B cell (primary cell): ENCODE measurements at regions not wholly inside any gene's neighbourhood (a gene's known extent, or its start where the extent isn't known, plus 50 kb on each side); places are given as distances from the start of the nearest gene placed in this dataset.

ENCODE experiments used
- ATAC-seq: fragments of 200-7000 bp; cut with Tn5 transposase; one replicate; pipeline ENCODE4 v1.10.0; 2021; ENCODE audit warnings: low read depth, mild to moderate bottlenecking, moderate number of reproducible peaks, moderate library complexity
- CTCF ChIA-PET: fragments of 350-600 bp; sonication (Branson Sonifier 250); formaldehyde crosslinking; loops from one replicate; lab custom pipeline; 2021; ENCODE audit warnings: antibody characterized with exemption, inconsistent platforms; lab: Charles Lee
- POLR2A ChIA-PET: fragments of 350-600 bp; sonication (Branson Sonifier 250); formaldehyde crosslinking; loops from one replicate; lab custom pipeline; 2021; ENCODE audit warnings: antibody characterized with exemption; lab: Charles Lee
- DNase-seq: peaks from one replicate; pipeline ENCODE4 v3.0.0; 2013
- H2AFZ ChIP-seq: 2 replicates; pipeline ENCODE4 v1.6.1; 2012; ENCODE audit warnings: mild to moderate bottlenecking, low read depth, low read length; ENCODE audit not compliant: insufficient read depth, poor library complexity, severe bottlenecking
- H3K27ac ChIP-seq, 2 donors: 1 replicate in 1 of 2; 2 replicates in 1 of 2; pipeline ENCODE4 v1.5.1; 2012 to 2013; ENCODE audit warnings: low read length in 2 of 2, mild to moderate bottlenecking in 2 of 2, moderate library complexity in 1 of 2
- H3K27me3 ChIP-seq, 4 experiments: fragments of 200-600 bp in 1 of 4; sonication (generic) in 1 of 4; replicated peaks in 1 of 4; 1 replicate in 2 of 4; 2 replicates in 2 of 4; pipeline versions ENCODE4 v1.6.1 to v1.7.0; 2013 to 2016; ENCODE audit warnings: low read length in 3 of 4, mild to moderate bottlenecking in 2 of 4, mixed read lengths in 1 of 4, moderate library complexity in 1 of 4; ENCODE audit not compliant: insufficient read depth in 4 of 4, control insufficient read depth in 3 of 4; ENCODE audit errors: control extremely low read depth in 1 of 4
- H3K36me3 ChIP-seq, 2 experiments: replicated peaks in 1 of 2; 1 replicate in 1 of 2; 2 replicates in 1 of 2; pipeline versions ENCODE4 v1.6.1 to v1.7.1; 2013; ENCODE audit warnings: low read length in 1 of 2; ENCODE audit not compliant: insufficient read depth in 2 of 2, control insufficient read depth in 1 of 2; ENCODE audit errors: control extremely low read depth in 1 of 2, extremely low read depth in 1 of 2
- H3K4me1 ChIP-seq, 2 donors: fragments of 200-600 bp in 1 of 2; sonication (generic) in 1 of 2; 1 replicate in 1 of 2; 2 replicates in 1 of 2; pipeline versions ENCODE4 v1.5.1 to v1.6.1; 2013 to 2017; ENCODE audit warnings: low read length in 2 of 2; ENCODE audit not compliant: control insufficient read depth in 2 of 2, insufficient read depth in 2 of 2
- H3K4me2 ChIP-seq: replicated peaks from 2 replicates; pipeline ENCODE3; 2012; ENCODE audit warnings: mild to moderate bottlenecking, low read depth, low read length; ENCODE audit not compliant: poor library complexity, severe bottlenecking
- H3K4me3 ChIP-seq, 5 experiments: fragments of 200-600 bp in 1 of 5; sonication (generic) in 1 of 5; 1 replicate in 3 of 5; 2 replicates in 2 of 5; pipeline versions ENCODE4 v1.5.1 to v1.7.0; 2011 to 2016; ENCODE audit warnings: low read length in 4 of 5, mild to moderate bottlenecking in 4 of 5, low read depth in 2 of 5, control low read depth in 1 of 5, moderate library complexity in 1 of 5; ENCODE audit not compliant: insufficient read depth in 1 of 5; ENCODE audit errors: control extremely low read depth in 1 of 5, extremely low read depth in 1 of 5
- H3K79me2 ChIP-seq: fragments of 200-600 bp; sonication (generic); one replicate; pipeline ENCODE4 v1.6.0; 2016; ENCODE audit warnings: low read length; ENCODE audit not compliant: control insufficient read depth, insufficient read depth
- H3K9ac ChIP-seq: fragments of 200-600 bp; sonication (generic); 2 replicates; pipeline ENCODE4 v1.6.1; 2017; ENCODE audit warnings: mild to moderate bottlenecking, low read length, moderate library complexity
- H3K9me3 ChIP-seq, 3 donors: one replicate each; pipeline versions ENCODE4 v1.6.1 to v1.7.1; 2013; ENCODE audit warnings: low read length in 2 of 3; ENCODE audit not compliant: control insufficient read depth in 2 of 3, insufficient read depth in 1 of 3; ENCODE audit errors: control extremely low read depth in 1 of 3
- H4K20me1 ChIP-seq: 2 replicates; pipeline ENCODE4 v1.6.0; 2012; ENCODE audit warnings: mild to moderate bottlenecking, low read length; ENCODE audit not compliant: insufficient read depth, control insufficient read depth, poor library complexity, severe bottlenecking
- H3K27ac Mint-ChIP-seq: one replicate; pipeline ENCODE4 v1.8.0; 2021; ENCODE audit warnings: mixed read lengths
- H3K27me3 Mint-ChIP-seq: one replicate; pipeline ENCODE4 v1.8.0; 2021; ENCODE audit warnings: mixed read lengths
- H3K4me1 Mint-ChIP-seq: one replicate; pipeline ENCODE4 v1.8.0; 2021; ENCODE audit warnings: mixed read lengths
- H3K4me3 Mint-ChIP-seq: one replicate; pipeline ENCODE4 v1.8.0; 2021; ENCODE audit warnings: mixed read lengths
- H3K9me3 Mint-ChIP-seq: one replicate; pipeline ENCODE4 v1.8.0; 2022; ENCODE audit warnings: mixed read lengths; ENCODE audit not compliant: insufficient read depth
- EZH2 ChIP-seq: IDR thresholded peaks from 2 replicates; pipeline ENCODE4 v1.6.1; 2012; ENCODE audit warnings: borderline replicate concordance, low read depth, mild to moderate bottlenecking, moderate library complexity, low read length; ENCODE audit not compliant: insufficient read depth, poor library complexity, severe bottlenecking
- WGBS: methylation state at CpG from one replicate; pipeline ENCODE4 v1.1.5; 2013; ENCODE audit warnings: missing lambda C conversion rate; ENCODE audit not compliant: insufficient coverage; 5-methylcytosine and 5-hydroxymethylcytosine counted together
- intact Hi-C: fragments of 100-400 bp; cut with micrococcal nuclease; formaldehyde crosslinking; loops from one replicate; pipeline ENCODE4 v1.10.0; 2022
- TF ChIP-seq, protein P1 (sequence below): fragments of 200-600 bp; IDR thresholded peaks from one replicate; pipeline ENCODE4 v1.8.0; 2022; ENCODE audit warnings: antibody characterized with exemption, mild to moderate bottlenecking

DNA sequence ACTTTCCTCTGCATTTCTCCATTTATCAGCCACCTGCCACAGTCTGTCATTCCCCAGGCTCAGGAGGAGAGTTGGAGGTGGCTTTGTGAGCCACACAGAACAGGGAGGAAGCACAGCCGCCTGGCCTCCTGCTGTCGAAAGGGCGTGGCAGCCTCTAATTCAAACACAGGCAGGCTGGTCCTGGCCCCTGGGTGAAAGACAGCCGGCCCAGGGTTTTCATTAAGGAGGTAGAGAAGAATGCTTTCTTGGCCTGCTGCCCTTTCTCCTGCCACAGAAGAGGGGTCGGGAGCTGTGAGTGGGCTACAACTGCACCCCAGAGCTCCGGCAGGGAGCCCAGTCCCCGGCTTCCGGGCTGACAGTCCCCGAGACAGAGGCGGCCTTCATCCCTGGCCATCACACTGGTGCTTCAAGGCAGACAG is 108.6 kb upstream of the FZD10 start:
- WGBS: 44% methylated on average over 10 of the region's 10 CpGs
- Histone ChIP-seq H3K27me3 (no peaks in the 10 kb centered on the region), H3K79me2 (no peaks in the 10 kb centered on the region), H3K9ac (no peak overlapping the region), H2AFZ (no peak overlapping the region), H3K4me2 (no peak overlapping the region), H3K4me1 (no peaks in the 10 kb centered on the region), H3K4me3 (no peak overlapping the region), H3K36me3 (no peaks in the 10 kb centered on the region), H4K20me1 (no peaks in the 10 kb centered on the region), H3K27ac (no peak overlapping the region), H3K9me3 (peaks cover 0 to 38% (median 0%) of the 10 kb centered on the region in 3 donors)
- ATAC-seq (no peak), DNase-seq (no peak)
- no peak for TF ChIP-seq EZH2
- TF ChIP-seq, protein P1, sequence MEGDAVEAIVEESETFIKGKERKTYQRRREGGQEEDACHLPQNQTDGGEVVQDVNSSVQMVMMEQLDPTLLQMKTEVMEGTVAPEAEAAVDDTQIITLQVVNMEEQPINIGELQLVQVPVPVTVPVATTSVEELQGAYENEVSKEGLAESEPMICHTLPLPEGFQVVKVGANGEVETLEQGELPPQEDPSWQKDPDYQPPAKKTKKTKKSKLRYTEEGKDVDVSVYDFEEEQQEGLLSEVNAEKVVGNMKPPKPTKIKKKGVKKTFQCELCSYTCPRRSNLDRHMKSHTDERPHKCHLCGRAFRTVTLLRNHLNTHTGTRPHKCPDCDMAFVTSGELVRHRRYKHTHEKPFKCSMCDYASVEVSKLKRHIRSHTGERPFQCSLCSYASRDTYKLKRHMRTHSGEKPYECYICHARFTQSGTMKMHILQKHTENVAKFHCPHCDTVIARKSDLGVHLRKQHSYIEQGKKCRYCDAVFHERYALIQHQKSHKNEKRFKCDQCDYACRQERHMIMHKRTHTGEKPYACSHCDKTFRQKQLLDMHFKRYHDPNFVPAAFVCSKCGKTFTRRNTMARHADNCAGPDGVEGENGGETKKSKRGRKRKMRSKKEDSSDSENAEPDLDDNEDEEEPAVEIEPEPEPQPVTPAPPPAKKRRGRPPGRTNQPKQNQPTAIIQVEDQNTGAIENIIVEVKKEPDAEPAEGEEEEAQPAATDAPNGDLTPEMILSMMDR: no peak
- POLR2A ChIA-PET: no interaction called here
- CTCF ChIA-PET: no interaction called here
- H3K4me3 Mint-ChIP-seq: no peak overlapping the region
- H3K4me1 Mint-ChIP-seq: no peaks in the 10 kb centered on the region
- peaks cover 4% of the 10 kb centered on the region for H3K27me3 Mint-ChIP-seq
- H3K9me3 Mint-ChIP-seq: peaks cover 3% of the 10 kb centered on the region
- intact Hi-C loops: no loop called here
- no peak overlapping the region for H3K27ac Mint-ChIP-seq

DNA sequence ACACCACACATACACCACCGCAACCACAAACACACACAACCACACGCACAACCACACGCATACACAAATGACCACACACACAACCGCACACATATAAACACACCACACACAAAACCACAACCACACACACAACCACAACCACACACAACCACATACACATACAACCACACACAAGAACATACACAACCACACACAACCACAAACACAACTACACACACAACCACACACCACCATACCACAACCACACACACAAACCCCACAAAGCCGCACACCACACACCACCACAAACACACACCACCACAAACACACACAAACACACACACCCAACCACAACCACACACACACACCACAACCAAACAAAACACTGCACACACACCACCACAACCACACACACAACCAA is 107.5 kb upstream of the FZD10 start:
- WGBS: 98% methylated on average over 5 of the region's 5 CpGs
- H3K4me3 Mint-ChIP-seq: no peak overlapping the region

More for the DNA sequence above, 107.5 kb upstream of the FZD10 start:
- Histone ChIP-seq H3K4me2 (no peak overlapping the region), H4K20me1 (no peaks in the 10 kb centered on the region), H3K9me3 (peaks cover 0 to 35% (median 0%) of the 10 kb centered on the region in 3 donors), H3K27ac (no peak overlapping the region), H3K27me3 (no peaks in the 10 kb centered on the region), H3K79me2 (no peaks in the 10 kb centered on the region), H3K36me3 (no peaks in the 10 kb centered on the region), H3K4me1 (no peaks in the 10 kb centered on the region), H3K4me3 (no peak overlapping the region), H3K9ac (no peak overlapping the region), H2AFZ (no peak overlapping the region)
- peaks cover 4% of the 10 kb centered on the region for H3K27me3 Mint-ChIP-seq
- no peaks in the 10 kb centered on the region for H3K9me3 Mint-ChIP-seq
- TF ChIP-seq, protein P1: no peak
- TF ChIP-seq EZH2: no peak
- H3K27ac Mint-ChIP-seq: no peak overlapping the region
- ChIA-PET CTCF (no interaction called here), POLR2A (no interaction called here)
- DNase-seq (no peak), ATAC-seq (no peak)
- intact Hi-C loops: no loop called here
- H3K4me1 Mint-ChIP-seq: no peaks in the 10 kb centered on the region
